K562 (cell line): ENCODE measurements at regions not wholly inside any gene's neighbourhood (a gene's known extent, or its start where the extent isn't known, plus 50 kb on each side); places are given as distances from the start of the nearest gene placed in this dataset.

Experiments used
- ATAC-seq: fragments of 200-7000 bp; cut with Tn5 transposase; 3 replicates; pipeline ENCODE4 v1.9.1; 2020; ENCODE audit warnings: moderate library complexity
- BruUV-seq: library from RNA; stranded (reverse); fragments of 400-500 nt; replicated peaks from 2 replicates; lab custom pipeline; 2021; lab: Mats Ljungman, UMichigan
- CTCF ChIA-PET: fragments of 300-600 bp; formaldehyde crosslinking; extraction: SDS; loops from one replicate; lab custom pipeline; 2021; ENCODE audit warnings: low intra/inter-chr PET ratio; lab: Yijun Ruan, JAX
- POLR2A ChIA-PET: fragments of 300-600, 350-650 bp; sonication (Branson Sonifier 250); formaldehyde crosslinking; extraction: SDS; loops from one replicate; lab custom pipeline; 2021; ENCODE audit warnings: antibody characterized with exemption, inconsistent platforms; lab: Yijun Ruan, JAX
- DNase-seq, 4 experiments: peaks; one replicate each; pipeline versions ENCODE4 v3.0.0 to v3.0.0-alpha.2; 2011 to 2018; ENCODE audit warnings: low spot score in 3 of 4, mixed read lengths in 3 of 4; ENCODE audit errors: extremely low read depth in 1 of 4
- FAIRE-seq: peaks from 2 replicates; lab custom pipeline; 2011; peaks lifted over from hg19 to GRCh38; lab: Jason Lieb, UNC
- H2AFZ ChIP-seq: 2 replicates; pipeline ENCODE4 v1.6.0; 2011; ENCODE audit warnings: low read depth, low read length, control low read depth, inconsistent platforms
- H3K27ac ChIP-seq: fragments of 200-600 bp; 3 replicates; pipeline ENCODE4 v1.8.0; 2011; ENCODE audit warnings: low read depth, mild to moderate bottlenecking, control low read depth, inconsistent platforms, low read length, moderate library complexity, mixed read lengths; ENCODE audit errors: extremely low read depth
- H3K27me3 ChIP-seq, 2 experiments: fragments of 300-600 bp in 1 of 2; 2 replicates in 1 of 2; 3 replicates in 1 of 2; pipeline versions ENCODE4 v1.6.0 to v1.8.0; 2011; ENCODE audit warnings: inconsistent platforms in 2 of 2, low read length in 2 of 2, mild to moderate bottlenecking in 1 of 2, mixed read lengths in 1 of 2, moderate library complexity in 1 of 2; ENCODE audit not compliant: control insufficient read depth in 2 of 2, insufficient read depth in 2 of 2
- H3K36me3 ChIP-seq: fragments of 300-600 bp; 3 replicates; pipeline ENCODE4 v1.8.0; 2011; ENCODE audit warnings: mild to moderate bottlenecking, low read length, inconsistent platforms; ENCODE audit not compliant: control insufficient read depth, insufficient read depth
- H3K4me1 ChIP-seq, 2 experiments: fragments of 200-600 bp in 1 of 2; replicated peaks in 1 of 2; 2 replicates in 1 of 2; 3 replicates in 1 of 2; pipeline versions ENCODE4 v1.5.1 to v1.8.0; 2011; ENCODE audit warnings: inconsistent platforms in 2 of 2, low read length in 2 of 2, mild to moderate bottlenecking in 1 of 2, mixed read lengths in 1 of 2, moderate library complexity in 1 of 2; ENCODE audit not compliant: control insufficient read depth in 2 of 2, insufficient read depth in 2 of 2
- H3K4me2 ChIP-seq: 2 replicates; pipeline ENCODE4 v1.6.1; 2011; ENCODE audit warnings: low read length, control low read depth, inconsistent platforms, mixed read lengths; ENCODE audit not compliant: insufficient read depth
- H3K4me3 ChIP-seq: fragments of 200-600 bp; sonication (generic), shearing (Covaris generic); 2 replicates; pipeline ENCODE4 v1.5.1; 2016; ENCODE audit warnings: control low read depth, inconsistent platforms
- H3K79me2 ChIP-seq: fragments of 200-600 bp; 3 replicates; pipeline ENCODE4 v1.8.0; 2011; ENCODE audit warnings: low read length, inconsistent platforms; ENCODE audit not compliant: control insufficient read depth, insufficient read depth
- H3K9ac ChIP-seq, 2 experiments: 2 replicates each; pipeline versions ENCODE4 v1.6.0 to v1.6.1; 2011; ENCODE audit warnings: low read depth in 2 of 2, low read length in 2 of 2, control low read depth in 1 of 2, inconsistent platforms in 1 of 2, mild to moderate bottlenecking in 1 of 2, mixed read lengths in 1 of 2; ENCODE audit not compliant: insufficient read depth in 1 of 2
- H3K9me1 ChIP-seq: one replicate; pipeline ENCODE4 v1.6.0; 2011; ENCODE audit warnings: inconsistent platforms, mild to moderate bottlenecking, low read length, moderate library complexity; ENCODE audit not compliant: control insufficient read depth, insufficient read depth
- H3K9me3 ChIP-seq: replicated peaks from 2 replicates; pipeline ENCODE4 v1.5.1; 2011; ENCODE audit warnings: low read depth, low read length, inconsistent platforms; ENCODE audit not compliant: control insufficient read depth, insufficient read depth
- H4K20me1 ChIP-seq: replicated peaks from 2 replicates; pipeline ENCODE4 v1.6.1; 2011; ENCODE audit warnings: low read length, inconsistent platforms, mixed read lengths; ENCODE audit not compliant: control insufficient read depth, insufficient read depth
- ATF6 ChIP-seq: sonication (generic); formaldehyde crosslinking; IDR thresholded peaks from 2 replicates; pipeline ENCODE4 v1.4.0; 2020; ENCODE audit warnings: mild to moderate bottlenecking, missing genetic modification reagents
- HNRNPL ChIP-seq: fragments of 200-400 bp; formaldehyde crosslinking; IDR thresholded peaks from 2 replicates; pipeline ENCODE4 v1.6.1; 2017; ENCODE audit warnings: low read depth, mild to moderate bottlenecking, low read length
- LCOR ChIP-seq: sonication (generic); formaldehyde crosslinking; IDR thresholded peaks from 2 replicates; pipeline ENCODE4 v1.8.0; 2022; ENCODE audit warnings: mild to moderate bottlenecking, missing genetic modification reagents
- RUNX1 ChIP-seq: sonication (generic); IDR thresholded peaks from 2 replicates; pipeline ENCODE4 v1.6.1; 2016; ENCODE audit warnings: antibody characterized with exemption, low read depth
- ZNF143 ChIP-seq: sonication (generic); formaldehyde crosslinking; IDR thresholded peaks from 2 replicates; pipeline ENCODE4 v1.9.0; 2022; ENCODE audit warnings: mild to moderate bottlenecking, missing genetic modification reagents
- ZNF512 ChIP-seq: IDR thresholded peaks from 2 replicates; pipeline ENCODE4 v1.6.1; 2016; ENCODE audit warnings: missing genetic modification characterization, missing compliant biosample characterization
- WGBS: fragments of 100-300 bp; shearing (Covaris generic); methylation state at CpG from one replicate; pipeline ENCODE4 v1.1.6; 2016; ENCODE audit warnings: low coverage, mixed read lengths; ENCODE audit not compliant: insufficient coverage; ENCODE audit errors: missing lambda C conversion rate; 5-methylcytosine and 5-hydroxymethylcytosine counted together
- in situ Hi-C: fragments of 300-500 bp; cut with MboI; formaldehyde crosslinking; loops from 4 replicates; pipeline ENCODE4 v1.15.0; 2018; ENCODE audit warnings: inconsistent platforms, mixed read lengths
- intact Hi-C: fragments of 100-400 bp; cut with micrococcal nuclease; formaldehyde crosslinking; loops from 2 replicates; pipeline ENCODE4 v1.14.2; 2022

- TF ChIP-seq LCOR (CRISPR knock-in tag) (no peak), HNRNPL (no peak)
Measured at GRCh38 chr10:37490266-37490665, 364.9 kb downstream of the ANKRD30A start (continued).

- 0% methylated on average over 1 of the region's 1 CpG for WGBS
- H3K4me1 ChIP-seq, result no peaks in the 10 kb centered on the region
- H3K4me2 ChIP-seq, result no peak overlapping the region
- H3K27ac ChIP-seq, result no peak overlapping the region
- H3K4me3 ChIP-seq, result no peak overlapping the region
- intact Hi-C loops, result loop anchor here (10.0 kb wide), 1 partner anchor 1855 kb away; no protein-coding TSS in a partner anchor
- H4K20me1 ChIP-seq, result no peaks in the 10 kb centered on the region
- DNase-seq (no peak), FAIRE-seq (no peak), ATAC-seq (no peak)
- H3K9me3 ChIP-seq, result no peaks in the 10 kb centered on the region
- H3K9ac ChIP-seq, result no peak overlapping the region
- H3K36me3 ChIP-seq, result no peaks in the 10 kb centered on the region
- TF ChIP-seq RUNX1 (no peak), ATF6 (no peak), ZNF512 (tag) (no peak), ZNF143 (CRISPR knock-in tag) (no peak)
- in situ Hi-C loops, result loop anchor here (10.0 kb wide), 1 partner anchor 95 kb away; no protein-coding TSS in a partner anchor
- no TSS peak for BruUV-seq
- ChIA-PET CTCF (no interaction called here), POLR2A (no interaction called here)
- H3K79me2 ChIP-seq, result no peaks in the 10 kb centered on the region
- no peak overlapping the region for H2AFZ ChIP-seq
- no peaks in the 10 kb centered on the region for H3K27me3 ChIP-seq
- no peaks in the 10 kb centered on the region for H3K9me1 ChIP-seq
Measured at GRCh38 chr10:37489658-37490003, 364.2 kb downstream of the ANKRD30A start.
